Activated naive CD4-positive, alpha-beta T cell treated with anti-CD3 and anti-CD28 coated beads for 36 hours (primary cell): ENCODE measurements at regions not wholly inside any gene's neighbourhood (a gene's known extent, or its start where the extent isn't known, plus 50 kb on each side); places are given as distances from the start of the nearest gene placed in this dataset.

Source experiments
- CTCF ChIA-PET: fragments of 350-600 bp; sonication (Branson Sonifier 250); formaldehyde crosslinking; loops from one replicate; lab custom pipeline; 2021; ENCODE audit warnings: antibody characterized with exemption; lab: Charles Lee
- DNase-seq: peaks from one replicate; pipeline ENCODE4 v3.0.0-alpha.2; 2020
- H3K27ac Mint-ChIP-seq: one replicate; pipeline ENCODE4 v1.8.0; 2021; ENCODE audit warnings: mild to moderate bottlenecking, mixed read lengths
- H3K27me3 Mint-ChIP-seq: one replicate; pipeline ENCODE4 v1.8.0; 2021; ENCODE audit warnings: low read depth, mixed read lengths
- H3K36me3 Mint-ChIP-seq: one replicate; pipeline ENCODE4 v1.8.0; 2021; ENCODE audit warnings: low read depth, mixed read lengths
- H3K4me1 Mint-ChIP-seq: one replicate; pipeline ENCODE4 v1.8.0; 2021; ENCODE audit warnings: low read depth, mixed read lengths
- H3K4me3 Mint-ChIP-seq: one replicate; pipeline ENCODE4 v1.8.0; 2021; ENCODE audit warnings: mild to moderate bottlenecking, moderate library complexity, mixed read lengths
- H3K9me3 Mint-ChIP-seq: one replicate; pipeline ENCODE4 v1.8.0; 2021; ENCODE audit warnings: mixed read lengths
- intact Hi-C: fragments of 100-400 bp; cut with micrococcal nuclease; formaldehyde crosslinking; loops from one replicate; pipeline ENCODE4 v1.15.1; 2023

DNA sequence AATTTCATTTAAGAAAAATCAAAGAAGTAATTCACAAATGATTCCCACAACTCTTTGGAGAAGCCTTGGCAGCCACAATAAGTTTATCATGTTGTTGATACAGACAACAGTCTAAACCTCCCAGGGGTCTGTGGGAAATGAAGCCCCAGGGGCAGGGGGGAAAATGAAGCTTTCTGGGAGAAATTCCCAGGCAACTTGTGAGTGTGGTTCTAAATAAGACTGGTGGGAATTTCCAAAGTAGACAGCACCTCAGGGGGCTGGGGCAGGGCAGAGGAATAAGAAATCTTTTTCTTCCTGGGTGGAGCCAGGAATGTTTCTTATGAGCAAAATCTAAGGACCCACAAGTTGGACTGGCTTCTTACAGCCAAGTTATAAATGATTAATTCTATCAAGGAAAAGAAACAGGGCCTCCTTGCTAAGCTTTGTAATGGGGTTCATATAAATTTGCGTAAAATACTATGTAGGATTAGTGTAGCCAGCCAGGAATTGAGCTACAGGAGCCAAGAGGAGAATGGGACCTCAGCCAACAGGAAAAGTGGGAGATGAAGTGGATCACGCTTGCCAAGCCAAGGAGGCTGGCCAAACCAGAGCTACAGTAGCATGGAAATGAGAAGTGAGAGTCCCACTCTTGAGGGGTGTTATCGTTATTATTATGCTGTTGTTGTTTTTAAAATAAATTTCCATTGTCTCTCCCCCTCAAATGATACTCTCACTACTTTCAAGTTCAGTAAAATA lies 182.9 kb upstream of the FAR2 start:
- H3K4me3 Mint-ChIP-seq, result no peak overlapping the region
- H3K36me3 Mint-ChIP-seq, result no peaks in the 10 kb centered on the region
- CTCF ChIA-PET, result no interaction called here
- H3K4me1 Mint-ChIP-seq, result no peaks in the 10 kb centered on the region
- H3K27me3 Mint-ChIP-seq, result peaks cover 15% of the 10 kb centered on the region
- H3K27ac Mint-ChIP-seq, result no peak overlapping the region
- intact Hi-C loops, result no loop called here
- H3K9me3 Mint-ChIP-seq, result no peaks in the 10 kb centered on the region
- DNase-seq, result no peak

DNA sequence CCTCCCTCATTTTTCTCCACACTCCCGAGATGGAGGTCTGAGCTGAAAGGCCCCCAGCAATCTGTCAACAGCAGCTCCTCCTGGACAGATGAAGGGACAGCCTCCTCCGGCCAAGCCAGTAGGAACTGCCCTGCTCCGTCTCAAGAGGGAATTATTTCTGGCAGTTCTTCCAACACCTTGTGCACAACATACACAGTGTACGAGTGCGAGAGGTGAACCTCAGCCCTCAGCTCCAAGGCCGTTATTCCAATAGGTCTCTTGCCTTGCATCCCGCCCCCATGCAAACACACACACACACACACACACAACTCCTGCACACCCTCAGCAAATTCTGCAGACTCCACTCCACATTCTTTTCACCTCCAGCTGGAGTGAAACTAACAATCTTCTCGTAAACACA lies 181.7 kb upstream of the FAR2 start:
- no peak for DNase-seq
- Mint-ChIP-seq H3K9me3 (no peaks in the 10 kb centered on the region), H3K27me3 (peaks cover 11% of the 10 kb centered on the region), H3K4me1 (no peaks in the 10 kb centered on the region), H3K27ac (no peak overlapping the region), H3K36me3 (no peaks in the 10 kb centered on the region), H3K4me3 (no peak overlapping the region)
- intact Hi-C loops, result no loop called here
- CTCF ChIA-PET, result no interaction called here

DNA sequence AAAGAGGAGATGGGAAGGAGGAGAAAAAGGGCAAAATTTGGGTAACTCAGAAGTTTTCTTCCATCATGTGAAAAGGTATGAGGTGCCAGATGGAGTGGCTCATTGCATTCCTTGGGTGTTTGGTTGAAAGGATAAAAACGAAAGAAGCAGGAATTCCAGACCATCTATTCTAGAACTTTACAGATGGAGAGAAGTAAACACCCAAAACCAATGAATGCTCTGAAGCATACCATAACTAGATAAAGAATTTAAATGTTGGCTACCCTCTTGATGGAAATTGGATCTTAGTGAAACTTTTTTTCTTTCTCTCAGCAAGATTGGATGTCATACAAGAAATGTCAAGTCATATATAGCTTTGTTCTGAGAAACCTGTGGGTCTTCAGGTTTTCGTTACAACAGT lies 175.6 kb upstream of the FAR2 start:
- intact Hi-C loops, result no loop called here
- Mint-ChIP-seq H3K27ac (no peak overlapping the region), H3K36me3 (no peaks in the 10 kb centered on the region), H3K4me3 (no peak overlapping the region), H3K27me3 (peaks cover 17% of the 10 kb centered on the region), H3K9me3 (no peaks in the 10 kb centered on the region), H3K4me1 (no peaks in the 10 kb centered on the region)
- CTCF ChIA-PET, result no interaction called here
- no peak for DNase-seq

DNA sequence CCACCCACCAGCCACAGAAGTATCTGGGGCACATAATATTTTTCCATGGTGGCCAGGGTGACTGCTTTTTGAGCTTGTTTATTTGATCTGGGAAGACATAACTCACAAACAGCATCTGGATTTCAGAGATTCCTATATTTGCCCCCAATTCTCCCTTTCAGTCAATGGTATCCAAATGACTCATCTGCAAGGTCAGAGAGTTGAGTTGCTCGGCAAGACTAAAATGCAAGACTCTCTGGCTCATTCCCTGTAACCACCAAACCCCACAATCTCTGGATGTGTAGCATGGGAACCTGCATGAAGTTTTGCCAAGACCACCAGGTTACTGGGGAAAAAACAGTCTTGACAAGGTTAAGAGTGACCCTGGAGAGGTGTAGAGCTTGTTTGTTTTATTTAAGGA lies 174.9 kb upstream of the FAR2 start:
- H3K9me3 Mint-ChIP-seq, result no peaks in the 10 kb centered on the region
- H3K4me1 Mint-ChIP-seq, result no peaks in the 10 kb centered on the region
- H3K4me3 Mint-ChIP-seq, result no peak overlapping the region
- CTCF ChIA-PET, result no interaction called here
- H3K27me3 Mint-ChIP-seq, result peaks cover 17% of the 10 kb centered on the region
- H3K36me3 Mint-ChIP-seq, result no peaks in the 10 kb centered on the region
- no peak overlapping the region for H3K27ac Mint-ChIP-seq
- intact Hi-C loops, result no loop called here
- DNase-seq, result no peak

DNA sequence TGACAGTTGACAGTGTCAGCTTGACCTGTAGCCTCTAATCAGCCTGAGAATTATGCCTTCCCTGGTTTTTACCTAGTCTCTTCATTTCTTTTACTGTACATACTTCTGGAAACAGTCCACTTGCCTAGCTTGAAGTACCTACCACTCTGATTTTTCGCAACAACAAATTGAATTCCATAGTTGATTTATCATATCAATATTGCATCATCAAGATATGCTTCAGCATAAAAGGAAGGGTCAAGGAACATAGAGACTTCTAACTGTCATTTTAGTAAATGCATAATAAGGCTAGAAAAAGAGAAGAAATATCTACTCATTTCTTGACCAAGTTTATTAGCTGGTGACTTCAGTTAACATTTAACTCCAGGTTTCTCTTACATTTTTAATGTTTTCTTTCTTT lies 174.2 kb upstream of the FAR2 start:
- DNase-seq, result no peak
- intact Hi-C loops, result no loop called here
- H3K27ac Mint-ChIP-seq, result no peak overlapping the region
- H3K4me1 Mint-ChIP-seq, result no peaks in the 10 kb centered on the region
- no peaks in the 10 kb centered on the region for H3K9me3 Mint-ChIP-seq
- CTCF ChIA-PET, result no interaction called here
- H3K4me3 Mint-ChIP-seq, result no peak overlapping the region
- peaks cover 17% of the 10 kb centered on the region for H3K27me3 Mint-ChIP-seq
- H3K36me3 Mint-ChIP-seq, result no peaks in the 10 kb centered on the region

DNA sequence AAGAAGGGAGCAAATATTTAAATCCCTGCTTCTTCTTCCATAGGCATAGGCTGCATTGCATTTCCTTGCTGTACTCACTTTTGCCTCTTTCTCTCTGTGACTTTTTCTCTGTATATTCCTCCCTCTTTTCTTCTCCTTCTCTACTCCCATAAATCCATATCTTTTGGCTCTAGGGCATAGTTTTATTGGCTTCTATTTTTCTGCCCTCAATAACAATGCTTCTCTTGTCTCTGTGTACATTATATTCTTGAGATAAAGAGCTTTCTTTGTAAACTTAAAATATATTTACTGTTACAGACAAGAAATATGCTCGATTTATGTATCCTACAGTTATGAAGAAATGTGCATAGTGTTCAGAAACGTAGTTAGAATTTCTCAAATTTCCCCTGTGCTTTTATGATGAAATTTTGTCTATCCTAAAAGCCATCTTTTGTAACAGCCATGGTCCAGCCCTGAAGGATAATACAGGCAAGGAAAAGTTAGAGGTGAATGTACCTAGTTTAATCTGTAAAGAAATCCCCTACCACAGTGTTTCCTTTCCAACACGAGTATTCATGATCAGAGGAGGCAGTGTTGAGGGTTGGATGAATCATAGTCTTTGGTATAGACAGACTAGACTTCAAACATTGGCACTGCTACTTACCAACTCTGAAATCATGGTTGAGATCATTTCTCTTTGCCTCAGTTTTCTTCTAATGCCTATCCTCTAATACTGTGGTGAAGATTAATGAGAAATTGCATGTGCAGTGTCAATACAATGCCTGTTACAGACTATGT lies 173.3 kb upstream of the FAR2 start:
- intact Hi-C loops, result no loop called here
- CTCF ChIA-PET, result interaction anchor here (0.6 kb wide), 1 partner anchor 26 kb away, joined by 3 read pairs; no protein-coding TSS in a partner anchor
- peaks cover 17% of the 10 kb centered on the region for H3K27me3 Mint-ChIP-seq

DNA sequence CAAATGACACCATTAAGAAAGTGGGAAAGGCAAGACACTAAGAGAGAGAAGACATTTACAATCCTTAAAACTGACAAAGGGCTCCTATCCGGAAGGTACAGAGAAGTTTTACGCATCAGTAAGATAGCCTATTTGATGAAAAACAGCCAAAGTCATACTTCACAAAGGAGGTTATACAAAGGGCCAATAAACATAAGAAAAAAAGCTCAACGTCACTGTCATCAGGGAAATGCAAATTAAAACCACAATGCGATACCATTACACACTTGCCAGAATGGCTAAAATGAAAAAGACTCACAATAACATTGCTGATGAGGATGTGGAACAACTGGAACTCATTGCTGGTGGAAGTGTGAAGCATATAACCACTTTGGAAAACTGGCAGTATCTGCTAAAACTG lies 168.6 kb upstream of the FAR2 start:
- no peak for DNase-seq
- no peak overlapping the region for H3K27ac Mint-ChIP-seq
- intact Hi-C loops, result no loop called here
- H3K4me3 Mint-ChIP-seq, result no peak overlapping the region
- no peaks in the 10 kb centered on the region for H3K9me3 Mint-ChIP-seq
- H3K4me1 Mint-ChIP-seq, result no peaks in the 10 kb centered on the region
- H3K27me3 Mint-ChIP-seq, result peaks cover 5% of the 10 kb centered on the region
- CTCF ChIA-PET, result no interaction called here
- H3K36me3 Mint-ChIP-seq, result no peaks in the 10 kb centered on the region

More for the DNA sequence above, 173.3 kb upstream of the FAR2 start:
- H3K9me3 Mint-ChIP-seq, result no peaks in the 10 kb centered on the region
- H3K4me1 Mint-ChIP-seq, result no peaks in the 10 kb centered on the region
- H3K36me3 Mint-ChIP-seq, result no peaks in the 10 kb centered on the region
- H3K27ac Mint-ChIP-seq, result no peak overlapping the region
- no peak for DNase-seq
- no peak overlapping the region for H3K4me3 Mint-ChIP-seq

DNA sequence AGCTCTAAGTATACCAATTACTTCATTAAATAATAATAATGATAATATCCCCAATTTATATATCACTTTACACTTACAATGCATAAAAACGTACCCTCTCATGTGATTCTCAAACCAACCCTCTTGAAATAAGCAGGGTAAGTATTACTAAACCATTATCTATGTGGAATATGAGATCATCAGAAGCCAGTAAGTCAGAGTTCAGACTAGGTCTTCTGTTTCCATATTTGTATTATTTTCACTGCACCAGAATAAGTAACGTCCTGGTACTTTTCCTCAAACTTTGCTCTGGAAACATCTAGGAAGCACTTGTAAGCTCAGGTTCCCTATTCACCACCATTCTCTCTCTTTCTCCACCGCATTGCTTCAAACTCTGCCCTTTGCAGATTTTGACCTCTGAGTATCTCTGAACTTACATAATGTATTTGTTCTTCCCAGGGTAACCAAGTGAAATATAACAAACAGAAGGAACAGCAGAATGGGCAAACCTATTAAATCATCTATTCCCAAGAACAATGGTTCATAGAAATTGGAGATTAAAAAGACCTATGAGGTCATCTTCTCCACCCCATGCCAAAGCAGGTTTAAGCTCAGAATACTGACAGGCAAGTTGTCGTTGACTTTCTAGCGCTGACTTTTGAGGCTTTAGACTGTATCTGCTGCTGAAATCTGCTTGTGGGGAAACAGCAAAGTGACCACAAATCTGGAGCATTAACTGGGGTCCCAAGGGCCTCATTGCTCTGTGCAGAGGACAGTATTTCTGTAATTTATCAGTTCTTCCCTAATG lies 161.3 kb upstream of the FAR2 start:
- H3K9me3 Mint-ChIP-seq, result no peaks in the 10 kb centered on the region
- no peak for DNase-seq
- no peak overlapping the region for H3K4me3 Mint-ChIP-seq
- intact Hi-C loops, result no loop called here
- no peaks in the 10 kb centered on the region for H3K36me3 Mint-ChIP-seq
- CTCF ChIA-PET, result no interaction called here
- no peak overlapping the region for H3K27ac Mint-ChIP-seq
- peaks cover 13% of the 10 kb centered on the region for H3K27me3 Mint-ChIP-seq
- no peaks in the 10 kb centered on the region for H3K4me1 Mint-ChIP-seq

DNA sequence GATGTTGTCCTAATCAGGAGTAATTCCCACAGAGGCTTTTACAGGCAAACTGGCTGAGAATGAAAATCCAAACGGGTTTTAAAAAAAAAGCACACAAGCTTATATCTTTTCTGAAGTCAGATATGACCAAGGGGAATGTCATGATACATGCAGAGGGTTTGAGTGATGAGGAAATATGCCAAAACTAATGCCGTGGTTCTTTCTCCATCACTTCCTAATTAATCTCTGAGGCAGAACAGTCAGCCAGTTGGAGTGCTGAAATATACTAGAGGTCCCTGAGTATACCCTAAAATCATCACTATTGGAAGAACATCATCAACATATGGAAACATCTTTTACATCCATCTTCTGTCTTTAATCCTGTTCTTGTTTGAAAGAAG lies 160.8 kb upstream of the FAR2 start:
- Mint-ChIP-seq H3K4me3 (no peak overlapping the region), H3K4me1 (no peaks in the 10 kb centered on the region), H3K27me3 (peaks cover 13% of the 10 kb centered on the region), H3K36me3 (no peaks in the 10 kb centered on the region), H3K9me3 (no peaks in the 10 kb centered on the region), H3K27ac (no peak overlapping the region)
- CTCF ChIA-PET, result interaction anchor here (0.5 kb wide), 1 partner anchor 971 kb away, joined by 3 read pairs; no protein-coding TSS in a partner anchor
- intact Hi-C loops, result no loop called here
- DNase-seq, result no peak

DNA sequence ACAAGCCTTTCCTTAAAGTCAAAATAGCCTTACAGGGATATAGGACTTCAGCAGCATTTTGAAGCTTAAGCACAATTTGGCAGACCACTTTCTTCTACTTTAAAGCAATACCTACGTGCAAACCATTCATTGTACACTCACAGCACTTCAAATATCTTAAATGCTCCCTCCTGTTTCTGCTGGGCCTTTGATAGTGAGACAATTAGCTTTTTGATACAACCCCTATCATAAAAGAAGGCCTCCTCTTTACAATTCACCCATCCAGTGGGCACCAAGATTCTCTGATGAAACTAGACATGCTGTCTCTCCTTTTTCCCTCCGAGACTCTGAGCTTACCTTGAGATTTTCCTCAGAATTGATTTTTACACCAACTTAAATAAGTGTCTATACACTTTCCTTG lies 157.5 kb upstream of the FAR2 start:
- no peak overlapping the region for H3K27ac Mint-ChIP-seq
- DNase-seq, result no peak
- no peaks in the 10 kb centered on the region for H3K4me1 Mint-ChIP-seq
- no peaks in the 10 kb centered on the region for H3K36me3 Mint-ChIP-seq
- H3K9me3 Mint-ChIP-seq, result no peaks in the 10 kb centered on the region
- intact Hi-C loops, result no loop called here
- CTCF ChIA-PET, result no interaction called here
- peaks cover 10% of the 10 kb centered on the region for H3K27me3 Mint-ChIP-seq
- H3K4me3 Mint-ChIP-seq, result no peak overlapping the region

DNA sequence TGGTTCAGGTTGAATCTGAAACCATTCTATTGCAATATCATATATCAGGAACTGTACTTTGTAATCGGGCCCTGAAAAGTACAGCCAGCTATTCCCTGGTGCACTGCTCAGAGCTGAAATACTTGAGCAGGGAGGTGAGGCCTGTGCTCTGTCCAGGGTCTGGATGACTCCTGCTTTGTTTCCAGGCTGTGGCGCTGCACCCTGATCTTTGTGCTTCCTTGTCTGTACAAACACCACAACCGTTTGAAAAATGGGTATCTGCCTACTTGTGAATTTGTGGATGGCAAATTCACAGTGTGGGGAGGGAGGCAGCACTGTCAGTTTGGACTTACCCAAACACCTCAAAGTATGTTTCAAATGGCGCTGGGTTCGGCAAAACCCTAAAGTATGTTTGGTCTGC lies 155.4 kb upstream of the FAR2 start:
- Mint-ChIP-seq H3K27ac (no peak overlapping the region), H3K9me3 (no peaks in the 10 kb centered on the region), H3K27me3 (peaks cover 4% of the 10 kb centered on the region), H3K36me3 (no peaks in the 10 kb centered on the region), H3K4me3 (no peak overlapping the region), H3K4me1 (no peaks in the 10 kb centered on the region)
- CTCF ChIA-PET, result interaction anchor here (1.0 kb wide), 1 partner anchor 929 kb away, joined by 5 read pairs; no protein-coding TSS in a partner anchor
- intact Hi-C loops, result no loop called here
- no peak for DNase-seq

DNA sequence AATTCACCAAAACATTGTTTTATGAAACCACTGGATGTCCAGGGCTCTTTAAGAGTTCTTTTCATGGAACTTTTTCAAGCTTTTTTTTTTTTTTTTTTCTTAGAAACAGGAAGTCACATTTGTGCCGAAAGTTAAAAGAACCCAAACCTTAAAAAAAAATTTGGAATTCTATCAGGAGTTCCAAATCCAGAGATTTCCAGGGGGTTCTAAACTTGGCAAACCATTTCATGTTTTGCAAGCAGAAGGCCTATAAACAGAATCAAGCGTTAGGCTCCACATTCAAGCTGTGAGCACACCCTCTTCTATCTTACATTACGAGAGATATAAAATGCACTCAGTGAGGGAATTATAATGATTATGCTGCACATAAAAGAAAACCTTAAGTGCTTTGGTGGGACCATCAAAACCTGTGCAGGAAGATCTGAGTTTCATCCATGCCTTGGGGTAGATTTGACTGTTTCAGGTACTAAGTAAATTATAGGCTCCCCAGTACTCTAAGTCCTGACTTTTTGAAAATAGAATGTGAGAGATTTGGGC lies 154.8 kb upstream of the FAR2 start:
- Mint-ChIP-seq H3K27me3 (peaks cover 4% of the 10 kb centered on the region), H3K36me3 (no peaks in the 10 kb centered on the region), H3K4me3 (no peak overlapping the region), H3K27ac (no peak overlapping the region), H3K9me3 (no peaks in the 10 kb centered on the region), H3K4me1 (no peaks in the 10 kb centered on the region)
- intact Hi-C loops, result no loop called here
- no peak for DNase-seq
- CTCF ChIA-PET, result interaction anchor here (1.0 kb wide), 1 partner anchor 930 kb away, joined by 5 read pairs; no protein-coding TSS in a partner anchor
